Neutrophil (primary cell): ENCODE measurements at regions not wholly inside any gene's neighbourhood (a gene's known extent, or its start where the extent isn't known, plus 50 kb on each side); places are given as distances from the start of the nearest gene placed in this dataset.
"Not testable (repeated sequence)": the region's sequence is repeated elsewhere in the genome, so short reads cannot be mapped to it uniquely, and the experiment has no call there.

Source experiments
- H3K27ac ChIP-seq: fragments of 200-600 bp; sonication (generic); 2 replicates; pipeline ENCODE4 v1.5.1; 2016; ENCODE audit warnings: mild to moderate bottlenecking, moderate library complexity
- H3K27me3 ChIP-seq: fragments of 200-600 bp; sonication (generic); 2 replicates; pipeline ENCODE4 v1.6.0; 2016; ENCODE audit warnings: mild to moderate bottlenecking
- H3K36me3 ChIP-seq: fragments of 200-600 bp; sonication (generic); 2 replicates; pipeline ENCODE4 v1.5.1; 2017
- H3K4me1 ChIP-seq, 2 experiments: fragments of 200-600 bp in 1 of 2; sonication (generic) in 1 of 2; 1 replicate in 1 of 2; 2 replicates in 1 of 2; pipeline versions ENCODE4 v1.5.1 to v1.6.1; 2013 to 2016; ENCODE audit warnings: low read depth in 1 of 2, low read length in 1 of 2, mild to moderate bottlenecking in 1 of 2, moderate library complexity in 1 of 2; ENCODE audit not compliant: control insufficient read depth in 1 of 2, insufficient read depth in 1 of 2
- H3K4me3 ChIP-seq, 2 experiments: fragments of 200-600 bp in 1 of 2; sonication (generic) in 1 of 2; 1 replicate in 1 of 2; 2 replicates in 1 of 2; pipeline ENCODE4 v1.5.1; 2013 to 2016; ENCODE audit warnings: low read depth in 1 of 2, low read length in 1 of 2, mild to moderate bottlenecking in 1 of 2, moderate library complexity in 1 of 2
- H3K9me3 ChIP-seq: fragments of 200-600 bp; sonication (generic); 2 replicates; pipeline ENCODE4 v1.5.1; 2016
- TF ChIP-seq, protein P1 (sequence below): fragments of 200-600 bp; sonication (generic); IDR thresholded peaks from 2 replicates; pipeline ENCODE4 v1.5.1; 2016; ENCODE audit warnings: antibody characterized with exemption

DNA sequence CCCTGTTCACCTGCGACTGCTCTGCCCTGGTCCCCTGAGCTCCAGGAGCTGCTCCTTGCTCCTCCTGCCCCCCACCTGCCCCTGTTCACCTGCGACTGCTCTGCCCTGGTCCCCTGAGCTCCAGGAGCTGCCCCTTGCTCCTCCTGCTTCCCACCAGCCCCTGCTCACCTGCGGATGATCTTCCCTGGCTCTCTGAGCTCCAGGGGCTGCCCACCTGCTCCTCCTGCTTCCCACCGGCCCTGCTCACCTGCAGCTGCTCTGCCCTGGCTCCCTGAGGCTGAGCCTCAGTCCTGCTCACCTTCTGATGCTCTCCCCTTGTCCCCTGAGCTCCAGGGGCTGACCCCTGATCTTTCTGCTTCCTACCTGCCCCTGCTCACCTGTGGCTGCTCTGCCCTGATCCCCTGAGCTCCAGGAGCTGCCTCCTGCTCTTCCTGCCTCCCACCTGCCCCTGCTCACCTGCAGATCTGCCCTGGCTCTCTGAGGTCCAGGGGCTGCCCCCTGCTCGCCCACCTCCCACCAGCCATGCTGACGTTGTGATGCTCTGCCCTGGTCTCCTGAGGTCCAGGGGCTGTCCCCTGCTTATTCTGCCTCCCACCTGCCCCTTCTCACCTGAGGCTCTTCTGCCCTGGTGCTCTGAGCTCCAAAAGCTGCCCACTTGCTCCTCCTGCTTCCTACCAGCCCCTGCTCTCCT is 219.2 kb downstream of the TMEM121 start:
- Histone ChIP-seq H3K36me3 (no peaks in the 10 kb centered on the region), H3K4me1 (no peaks in the 10 kb centered on the region), H3K27ac (no peak overlapping the region), H3K27me3 (no peaks in the 10 kb centered on the region), H3K4me3 (no peak overlapping the region), H3K9me3 (no peaks in the 10 kb centered on the region)
- TF ChIP-seq, protein P1, sequence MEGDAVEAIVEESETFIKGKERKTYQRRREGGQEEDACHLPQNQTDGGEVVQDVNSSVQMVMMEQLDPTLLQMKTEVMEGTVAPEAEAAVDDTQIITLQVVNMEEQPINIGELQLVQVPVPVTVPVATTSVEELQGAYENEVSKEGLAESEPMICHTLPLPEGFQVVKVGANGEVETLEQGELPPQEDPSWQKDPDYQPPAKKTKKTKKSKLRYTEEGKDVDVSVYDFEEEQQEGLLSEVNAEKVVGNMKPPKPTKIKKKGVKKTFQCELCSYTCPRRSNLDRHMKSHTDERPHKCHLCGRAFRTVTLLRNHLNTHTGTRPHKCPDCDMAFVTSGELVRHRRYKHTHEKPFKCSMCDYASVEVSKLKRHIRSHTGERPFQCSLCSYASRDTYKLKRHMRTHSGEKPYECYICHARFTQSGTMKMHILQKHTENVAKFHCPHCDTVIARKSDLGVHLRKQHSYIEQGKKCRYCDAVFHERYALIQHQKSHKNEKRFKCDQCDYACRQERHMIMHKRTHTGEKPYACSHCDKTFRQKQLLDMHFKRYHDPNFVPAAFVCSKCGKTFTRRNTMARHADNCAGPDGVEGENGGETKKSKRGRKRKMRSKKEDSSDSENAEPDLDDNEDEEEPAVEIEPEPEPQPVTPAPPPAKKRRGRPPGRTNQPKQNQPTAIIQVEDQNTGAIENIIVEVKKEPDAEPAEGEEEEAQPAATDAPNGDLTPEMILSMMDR: no peak

DNA sequence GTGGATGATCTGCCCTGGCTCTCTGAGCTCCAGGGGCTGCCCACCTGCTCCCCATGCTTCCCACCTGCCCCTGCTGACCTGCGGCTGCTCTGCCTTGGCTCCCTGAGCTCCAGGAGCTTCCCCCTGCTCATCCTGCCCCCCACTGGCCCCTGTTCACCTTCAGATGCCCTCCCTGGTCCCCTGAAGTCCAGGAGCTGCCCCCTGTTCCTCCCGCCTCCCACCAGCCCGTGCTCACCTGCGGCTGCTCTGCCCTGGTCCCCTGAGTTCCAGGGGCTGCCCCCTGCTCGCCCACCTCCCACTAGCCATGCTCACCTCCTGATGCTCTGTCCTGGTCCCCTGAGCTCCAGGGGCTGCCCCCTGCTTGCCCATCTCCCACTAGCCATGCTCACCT is 219.7 kb downstream of the TMEM121 start:
- TF ChIP-seq, protein P1: no peak
- Histone ChIP-seq H3K9me3 (no peaks in the 10 kb centered on the region), H3K27me3 (no peaks in the 10 kb centered on the region), H3K27ac (no peak overlapping the region), H3K4me1 (no peaks in the 10 kb centered on the region), H3K4me3 (no peak overlapping the region), H3K36me3 (no peaks in the 10 kb centered on the region)

DNA sequence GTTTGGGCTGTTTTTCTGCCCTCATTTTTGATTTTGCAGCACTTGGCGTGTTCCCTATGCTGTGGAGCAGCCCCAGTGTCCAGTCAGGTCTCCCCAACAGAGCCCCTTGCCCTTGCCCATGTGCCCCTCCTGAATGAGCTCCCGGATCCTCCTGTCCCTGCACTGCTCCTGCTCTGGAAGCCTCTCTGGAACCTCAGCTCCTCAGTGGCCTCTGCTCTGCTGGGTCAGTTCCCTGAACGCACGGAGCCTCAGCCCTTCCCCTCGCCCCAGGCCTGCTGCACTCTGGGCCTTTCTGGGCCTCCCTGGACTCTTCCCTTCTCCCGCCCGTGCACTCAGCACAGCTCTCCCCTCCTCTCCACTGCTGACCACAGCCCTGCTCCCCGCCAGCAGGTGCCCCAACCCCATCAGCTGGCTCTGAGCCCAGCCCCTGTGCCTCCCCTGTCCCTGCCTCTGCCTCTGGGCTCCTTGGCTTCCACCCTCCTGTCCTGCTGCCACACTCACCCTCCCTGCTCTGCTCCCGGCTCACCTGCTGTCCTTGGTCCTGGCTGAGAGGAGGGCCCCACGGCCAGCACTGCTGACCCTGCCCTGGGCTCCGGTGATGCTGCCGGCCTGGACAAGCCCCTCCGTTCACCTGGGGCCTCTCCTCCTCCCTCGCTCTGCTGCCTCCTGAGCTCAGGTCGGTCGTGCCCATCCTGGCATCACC is 220.6 kb downstream of the TMEM121 start:
- not testable (repeated sequence) for H3K9me3 ChIP-seq, H3K4me3 ChIP-seq, H3K27ac ChIP-seq, H3K27me3 ChIP-seq, H3K4me1 ChIP-seq, H3K36me3 ChIP-seq

DNA sequence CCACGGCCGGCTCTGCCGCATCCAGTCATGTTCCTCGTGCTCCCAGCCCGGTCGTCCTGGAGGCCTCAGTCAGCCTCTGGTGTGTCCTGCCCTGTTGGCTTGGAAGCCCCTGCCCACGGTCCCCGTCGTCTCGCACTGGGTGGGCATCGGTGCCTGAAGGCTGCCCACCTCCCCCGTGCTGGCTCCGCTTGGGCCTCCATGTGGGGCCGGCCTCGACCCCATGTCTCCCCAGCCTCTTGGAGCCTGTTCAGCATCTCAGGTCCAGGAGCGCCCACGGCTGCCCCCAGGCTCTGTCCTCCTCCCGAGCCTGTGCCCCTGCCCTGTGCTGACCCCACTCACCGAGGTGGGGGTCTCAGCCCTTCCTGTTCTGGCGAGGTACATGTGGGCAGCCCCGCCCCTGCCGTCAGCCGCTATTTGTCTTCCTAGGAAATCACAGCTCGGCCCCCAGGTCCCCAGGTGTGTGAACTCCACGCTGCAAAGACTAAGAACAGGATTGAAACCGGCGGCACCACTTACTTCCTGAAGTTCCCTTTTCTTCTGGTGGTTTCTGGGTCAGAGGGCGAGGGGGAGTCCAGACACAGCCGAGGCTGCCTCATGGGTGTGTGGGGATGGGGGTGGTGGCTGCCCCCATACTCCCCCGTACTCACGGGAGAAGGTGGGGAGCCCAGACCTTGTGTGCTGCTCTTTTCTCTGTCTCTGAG is 221.3 kb downstream of the TMEM121 start:
- H3K27me3 ChIP-seq, H3K9me3 ChIP-seq, H3K27ac ChIP-seq, H3K4me3 ChIP-seq, H3K36me3 ChIP-seq, H3K4me1 ChIP-seq: not testable (repeated sequence)

DNA sequence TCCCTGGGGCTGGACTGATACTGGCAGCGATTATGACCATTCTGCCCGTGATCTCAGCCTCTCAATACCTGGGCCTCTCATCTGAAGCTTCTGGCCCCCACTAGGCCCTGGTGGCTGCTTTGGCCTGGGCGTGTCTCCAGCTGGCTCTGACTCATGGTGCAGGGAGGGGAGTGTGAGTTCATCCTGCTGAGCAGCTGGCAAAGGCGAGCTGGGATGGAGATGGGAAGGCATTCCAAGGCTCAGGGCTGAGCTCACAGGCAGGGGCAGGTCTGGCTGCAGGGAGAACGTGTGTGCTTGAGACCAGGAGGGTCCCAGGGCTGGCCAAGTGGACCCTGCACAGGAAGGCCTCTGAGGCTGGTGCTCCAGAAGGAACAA is 221.8 kb downstream of the TMEM121 start:
- TF ChIP-seq, protein P1: no peak
- no peaks in the 10 kb centered on the region for H3K27me3 ChIP-seq
- no peaks in the 10 kb centered on the region for H3K36me3 ChIP-seq
- H3K4me3 ChIP-seq: no peak overlapping the region
- no peak overlapping the region for H3K27ac ChIP-seq
- H3K9me3 ChIP-seq: no peaks in the 10 kb centered on the region
- H3K4me1 ChIP-seq: no peaks in the 10 kb centered on the region

DNA sequence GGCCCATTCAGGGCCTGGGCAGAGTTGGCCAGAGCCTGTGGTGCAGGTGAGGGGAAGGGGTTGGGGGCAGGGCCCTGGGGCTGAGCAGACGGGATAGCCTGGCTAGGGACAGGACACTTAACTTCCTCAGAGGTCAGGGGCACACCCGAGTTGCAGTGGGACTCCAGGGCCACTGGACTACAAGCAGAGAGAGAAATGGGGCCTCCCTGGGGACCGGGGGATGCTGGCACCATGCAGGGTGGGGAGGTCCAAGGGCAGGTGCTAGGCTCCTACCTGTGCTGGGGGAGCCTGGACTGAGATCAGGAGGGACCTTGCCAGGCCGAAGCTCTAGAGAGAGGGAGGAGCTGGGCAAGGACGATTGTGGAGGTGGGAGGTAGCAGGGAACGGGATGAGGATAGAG is 222.3 kb downstream of the TMEM121 start:
- not testable (repeated sequence) for H3K9me3 ChIP-seq

DNA sequence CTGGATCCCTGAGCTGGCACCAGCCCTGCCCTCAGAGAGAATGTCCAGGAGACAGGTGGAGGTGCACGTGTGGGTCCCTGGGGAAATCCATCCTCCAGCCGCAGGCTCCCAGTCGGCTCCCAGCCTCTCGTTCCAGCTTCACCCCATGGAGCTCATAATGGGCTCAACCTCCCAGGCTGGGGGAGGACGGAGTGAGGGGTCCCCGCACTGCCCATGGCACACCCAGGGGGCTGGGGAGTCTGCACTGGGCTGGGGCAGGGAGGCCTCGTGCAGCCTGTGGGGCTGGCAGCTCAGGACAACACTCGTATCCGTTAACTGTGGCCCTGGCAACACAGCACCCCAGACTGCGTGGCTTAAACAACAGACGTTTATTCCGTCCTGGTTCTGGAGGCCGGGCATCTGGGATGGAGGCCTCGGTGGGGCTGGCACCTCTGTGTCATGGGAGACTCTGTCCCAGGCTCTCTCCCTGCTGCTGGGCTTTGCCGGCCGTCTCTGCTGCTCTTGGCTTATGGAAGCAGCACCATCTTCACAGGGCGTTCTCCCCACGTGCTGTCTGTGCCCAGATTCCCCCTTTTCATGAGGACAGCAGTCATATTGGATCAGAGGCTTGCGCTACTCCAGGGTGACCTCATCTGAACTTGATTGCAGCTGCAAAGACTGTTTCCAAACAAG is 223.6 kb downstream of the TMEM121 start:
- not testable (repeated sequence) for H3K36me3 ChIP-seq, H3K9me3 ChIP-seq, H3K27ac ChIP-seq, H3K27me3 ChIP-seq, H3K4me1 ChIP-seq, H3K4me3 ChIP-seq

More for the DNA sequence above, 222.3 kb downstream of the TMEM121 start:
- H3K36me3 ChIP-seq, H3K4me1 ChIP-seq, H3K27ac ChIP-seq, H3K27me3 ChIP-seq, H3K4me3 ChIP-seq: not testable (repeated sequence)

DNA sequence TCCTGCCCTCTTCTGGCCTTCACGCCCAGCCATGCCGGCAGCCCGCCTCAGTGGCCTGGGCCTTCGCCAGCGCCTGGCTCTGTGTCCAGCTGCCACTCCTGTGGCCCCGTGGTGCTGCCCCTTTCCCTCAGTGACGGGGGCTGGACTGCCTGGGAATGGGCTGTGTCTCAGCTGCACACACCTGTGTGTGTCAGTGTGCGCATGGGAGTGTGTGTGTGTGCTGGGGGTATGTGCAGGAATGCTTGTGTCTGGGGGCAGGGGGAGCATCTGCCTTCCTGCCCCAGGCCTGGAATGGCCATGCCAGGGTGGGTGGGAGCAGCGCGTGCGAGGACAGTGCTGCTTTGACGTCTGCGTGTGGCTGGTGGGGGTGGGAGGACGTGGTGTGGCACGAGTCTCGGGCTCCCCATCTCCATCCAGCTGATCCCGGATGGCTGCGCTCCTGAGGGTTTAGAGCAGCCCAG is 224.9 kb downstream of the TMEM121 start:
- H3K36me3 ChIP-seq, H3K9me3 ChIP-seq, H3K4me1 ChIP-seq, H3K4me3 ChIP-seq, H3K27ac ChIP-seq, H3K27me3 ChIP-seq: not testable (repeated sequence)

DNA sequence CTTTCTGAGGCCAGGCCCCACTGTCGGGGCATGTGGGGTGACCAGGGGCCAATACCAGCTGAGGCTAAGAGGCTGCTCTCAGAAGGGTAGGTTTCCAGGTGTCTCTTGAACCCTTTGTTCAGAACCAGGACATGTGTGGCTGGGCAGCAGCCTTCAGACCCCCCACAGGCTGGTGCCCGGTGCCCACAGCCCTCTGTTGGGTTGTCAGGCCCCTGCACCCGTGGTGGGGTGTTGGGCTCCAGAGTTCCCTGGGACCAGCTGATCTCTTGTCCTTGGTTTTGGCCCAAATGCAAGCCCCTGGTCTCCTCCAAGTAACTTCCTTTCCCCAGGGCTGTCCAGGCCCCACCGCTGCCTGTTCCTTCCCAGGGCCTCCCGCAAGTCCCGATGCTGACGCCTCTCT is 226.0 kb downstream of the TMEM121 start:
- not testable (repeated sequence) for H3K4me1 ChIP-seq, H3K4me3 ChIP-seq, H3K36me3 ChIP-seq, H3K27ac ChIP-seq, H3K9me3 ChIP-seq, H3K27me3 ChIP-seq
